ENCODE measurements at regions not wholly inside any gene's neighbourhood (a gene's known extent, or its start where the extent isn't known, plus 50 kb on each side); places are given as distances from the start of the nearest gene placed in this dataset.

DNA sequence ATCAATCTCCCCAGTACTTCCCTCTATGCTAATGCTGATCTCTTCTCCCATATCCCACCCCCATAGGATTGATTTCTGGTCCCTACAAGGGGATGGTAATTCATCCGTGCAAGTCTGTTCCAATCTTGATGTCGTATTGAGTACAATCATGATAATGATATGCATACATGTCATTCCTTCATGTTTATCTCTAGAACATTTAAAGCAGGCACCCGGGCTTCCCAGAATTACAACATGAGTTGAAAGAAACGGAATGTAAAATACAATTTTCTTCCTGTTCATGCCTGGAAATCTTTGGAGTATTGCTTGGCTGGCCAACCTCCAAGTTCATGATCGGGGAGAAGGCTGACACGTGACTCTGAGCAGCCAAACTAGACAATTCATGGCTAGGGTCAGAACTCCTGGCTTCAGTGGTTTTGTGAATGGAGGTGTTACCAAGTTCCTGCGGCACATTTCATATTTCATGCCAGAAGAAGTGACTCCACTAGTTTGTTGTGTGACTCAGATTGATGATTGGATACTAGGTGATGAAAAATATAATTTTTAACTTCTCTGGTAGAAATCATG, 66.6 kb downstream of the C9orf152 start:
- TF ChIP-seq, protein P1, sequence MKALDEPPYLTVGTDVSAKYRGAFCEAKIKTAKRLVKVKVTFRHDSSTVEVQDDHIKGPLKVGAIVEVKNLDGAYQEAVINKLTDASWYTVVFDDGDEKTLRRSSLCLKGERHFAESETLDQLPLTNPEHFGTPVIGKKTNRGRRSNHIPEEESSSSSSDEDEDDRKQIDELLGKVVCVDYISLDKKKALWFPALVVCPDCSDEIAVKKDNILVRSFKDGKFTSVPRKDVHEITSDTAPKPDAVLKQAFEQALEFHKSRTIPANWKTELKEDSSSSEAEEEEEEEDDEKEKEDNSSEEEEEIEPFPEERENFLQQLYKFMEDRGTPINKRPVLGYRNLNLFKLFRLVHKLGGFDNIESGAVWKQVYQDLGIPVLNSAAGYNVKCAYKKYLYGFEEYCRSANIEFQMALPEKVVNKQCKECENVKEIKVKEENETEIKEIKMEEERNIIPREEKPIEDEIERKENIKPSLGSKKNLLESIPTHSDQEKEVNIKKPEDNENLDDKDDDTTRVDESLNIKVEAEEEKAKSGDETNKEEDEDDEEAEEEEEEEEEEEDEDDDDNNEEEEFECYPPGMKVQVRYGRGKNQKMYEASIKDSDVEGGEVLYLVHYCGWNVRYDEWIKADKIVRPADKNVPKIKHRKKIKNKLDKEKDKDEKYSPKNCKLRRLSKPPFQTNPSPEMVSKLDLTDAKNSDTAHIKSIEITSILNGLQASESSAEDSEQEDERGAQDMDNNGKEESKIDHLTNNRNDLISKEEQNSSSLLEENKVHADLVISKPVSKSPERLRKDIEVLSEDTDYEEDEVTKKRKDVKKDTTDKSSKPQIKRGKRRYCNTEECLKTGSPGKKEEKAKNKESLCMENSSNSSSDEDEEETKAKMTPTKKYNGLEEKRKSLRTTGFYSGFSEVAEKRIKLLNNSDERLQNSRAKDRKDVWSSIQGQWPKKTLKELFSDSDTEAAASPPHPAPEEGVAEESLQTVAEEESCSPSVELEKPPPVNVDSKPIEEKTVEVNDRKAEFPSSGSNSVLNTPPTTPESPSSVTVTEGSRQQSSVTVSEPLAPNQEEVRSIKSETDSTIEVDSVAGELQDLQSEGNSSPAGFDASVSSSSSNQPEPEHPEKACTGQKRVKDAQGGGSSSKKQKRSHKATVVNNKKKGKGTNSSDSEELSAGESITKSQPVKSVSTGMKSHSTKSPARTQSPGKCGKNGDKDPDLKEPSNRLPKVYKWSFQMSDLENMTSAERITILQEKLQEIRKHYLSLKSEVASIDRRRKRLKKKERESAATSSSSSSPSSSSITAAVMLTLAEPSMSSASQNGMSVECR (CRISPR knock-in tag; IDR thresholded peaks at IDR 0.05; ENCODE audit: borderline replicate concordance) = no peak
- TF ChIP-seq MYBL2 (CRISPR knock-in tag; IDR thresholded peaks at IDR 0.05) (no peak), FOXJ3 (CRISPR knock-in tag; IDR thresholded peaks at IDR 0.05; ENCODE audit: borderline replicate concordance) (no peak), ZNF671 (CRISPR knock-in tag; IDR thresholded peaks at IDR 0.05) (no peak), NR3C1 (CRISPR knock-in tag; conservative IDR thresholded peaks at IDR 0.05; ENCODE audit: low read depth) (no peak), EMX1 (CRISPR knock-in tag; IDR thresholded peaks at IDR 0.05) (no peak)
- TF ChIP-seq, protein P2, sequence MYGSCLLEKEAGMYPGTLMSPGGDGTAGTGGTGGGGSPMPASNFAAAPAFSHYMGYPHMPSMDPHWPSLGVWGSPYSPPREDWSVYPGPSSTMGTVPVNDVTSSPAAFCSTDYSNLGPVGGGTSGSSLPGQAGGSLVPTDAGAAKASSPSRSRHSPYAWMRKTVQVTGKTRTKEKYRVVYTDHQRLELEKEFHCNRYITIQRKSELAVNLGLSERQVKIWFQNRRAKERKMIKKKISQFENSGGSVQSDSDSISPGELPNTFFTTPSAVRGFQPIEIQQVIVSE (CRISPR knock-in tag; IDR thresholded peaks at IDR 0.05; ENCODE audit: borderline replicate concordance) = no peak
- TF ChIP-seq, protein P3, sequence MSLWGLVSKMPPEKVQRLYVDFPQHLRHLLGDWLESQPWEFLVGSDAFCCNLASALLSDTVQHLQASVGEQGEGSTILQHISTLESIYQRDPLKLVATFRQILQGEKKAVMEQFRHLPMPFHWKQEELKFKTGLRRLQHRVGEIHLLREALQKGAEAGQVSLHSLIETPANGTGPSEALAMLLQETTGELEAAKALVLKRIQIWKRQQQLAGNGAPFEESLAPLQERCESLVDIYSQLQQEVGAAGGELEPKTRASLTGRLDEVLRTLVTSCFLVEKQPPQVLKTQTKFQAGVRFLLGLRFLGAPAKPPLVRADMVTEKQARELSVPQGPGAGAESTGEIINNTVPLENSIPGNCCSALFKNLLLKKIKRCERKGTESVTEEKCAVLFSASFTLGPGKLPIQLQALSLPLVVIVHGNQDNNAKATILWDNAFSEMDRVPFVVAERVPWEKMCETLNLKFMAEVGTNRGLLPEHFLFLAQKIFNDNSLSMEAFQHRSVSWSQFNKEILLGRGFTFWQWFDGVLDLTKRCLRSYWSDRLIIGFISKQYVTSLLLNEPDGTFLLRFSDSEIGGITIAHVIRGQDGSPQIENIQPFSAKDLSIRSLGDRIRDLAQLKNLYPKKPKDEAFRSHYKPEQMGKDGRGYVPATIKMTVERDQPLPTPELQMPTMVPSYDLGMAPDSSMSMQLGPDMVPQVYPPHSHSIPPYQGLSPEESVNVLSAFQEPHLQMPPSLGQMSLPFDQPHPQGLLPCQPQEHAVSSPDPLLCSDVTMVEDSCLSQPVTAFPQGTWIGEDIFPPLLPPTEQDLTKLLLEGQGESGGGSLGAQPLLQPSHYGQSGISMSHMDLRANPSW (CRISPR knock-in tag; conservative IDR thresholded peaks at IDR 0.05; ENCODE audit: low read depth) = no peak
- TF ChIP-seq, protein P4, sequence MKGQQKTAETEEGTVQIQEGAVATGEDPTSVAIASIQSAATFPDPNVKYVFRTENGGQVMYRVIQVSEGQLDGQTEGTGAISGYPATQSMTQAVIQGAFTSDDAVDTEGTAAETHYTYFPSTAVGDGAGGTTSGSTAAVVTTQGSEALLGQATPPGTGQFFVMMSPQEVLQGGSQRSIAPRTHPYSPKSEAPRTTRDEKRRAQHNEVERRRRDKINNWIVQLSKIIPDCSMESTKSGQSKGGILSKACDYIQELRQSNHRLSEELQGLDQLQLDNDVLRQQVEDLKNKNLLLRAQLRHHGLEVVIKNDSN (CRISPR knock-in tag; IDR thresholded peaks at IDR 0.05) = no peak
- TF ChIP-seq, protein P5, sequence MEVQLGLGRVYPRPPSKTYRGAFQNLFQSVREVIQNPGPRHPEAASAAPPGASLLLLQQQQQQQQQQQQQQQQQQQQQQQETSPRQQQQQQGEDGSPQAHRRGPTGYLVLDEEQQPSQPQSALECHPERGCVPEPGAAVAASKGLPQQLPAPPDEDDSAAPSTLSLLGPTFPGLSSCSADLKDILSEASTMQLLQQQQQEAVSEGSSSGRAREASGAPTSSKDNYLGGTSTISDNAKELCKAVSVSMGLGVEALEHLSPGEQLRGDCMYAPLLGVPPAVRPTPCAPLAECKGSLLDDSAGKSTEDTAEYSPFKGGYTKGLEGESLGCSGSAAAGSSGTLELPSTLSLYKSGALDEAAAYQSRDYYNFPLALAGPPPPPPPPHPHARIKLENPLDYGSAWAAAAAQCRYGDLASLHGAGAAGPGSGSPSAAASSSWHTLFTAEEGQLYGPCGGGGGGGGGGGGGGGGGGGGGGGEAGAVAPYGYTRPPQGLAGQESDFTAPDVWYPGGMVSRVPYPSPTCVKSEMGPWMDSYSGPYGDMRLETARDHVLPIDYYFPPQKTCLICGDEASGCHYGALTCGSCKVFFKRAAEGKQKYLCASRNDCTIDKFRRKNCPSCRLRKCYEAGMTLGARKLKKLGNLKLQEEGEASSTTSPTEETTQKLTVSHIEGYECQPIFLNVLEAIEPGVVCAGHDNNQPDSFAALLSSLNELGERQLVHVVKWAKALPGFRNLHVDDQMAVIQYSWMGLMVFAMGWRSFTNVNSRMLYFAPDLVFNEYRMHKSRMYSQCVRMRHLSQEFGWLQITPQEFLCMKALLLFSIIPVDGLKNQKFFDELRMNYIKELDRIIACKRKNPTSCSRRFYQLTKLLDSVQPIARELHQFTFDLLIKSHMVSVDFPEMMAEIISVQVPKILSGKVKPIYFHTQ (CRISPR knock-in tag; IDR thresholded peaks at IDR 0.05) = no peak
- TF ChIP-seq, protein P6, sequence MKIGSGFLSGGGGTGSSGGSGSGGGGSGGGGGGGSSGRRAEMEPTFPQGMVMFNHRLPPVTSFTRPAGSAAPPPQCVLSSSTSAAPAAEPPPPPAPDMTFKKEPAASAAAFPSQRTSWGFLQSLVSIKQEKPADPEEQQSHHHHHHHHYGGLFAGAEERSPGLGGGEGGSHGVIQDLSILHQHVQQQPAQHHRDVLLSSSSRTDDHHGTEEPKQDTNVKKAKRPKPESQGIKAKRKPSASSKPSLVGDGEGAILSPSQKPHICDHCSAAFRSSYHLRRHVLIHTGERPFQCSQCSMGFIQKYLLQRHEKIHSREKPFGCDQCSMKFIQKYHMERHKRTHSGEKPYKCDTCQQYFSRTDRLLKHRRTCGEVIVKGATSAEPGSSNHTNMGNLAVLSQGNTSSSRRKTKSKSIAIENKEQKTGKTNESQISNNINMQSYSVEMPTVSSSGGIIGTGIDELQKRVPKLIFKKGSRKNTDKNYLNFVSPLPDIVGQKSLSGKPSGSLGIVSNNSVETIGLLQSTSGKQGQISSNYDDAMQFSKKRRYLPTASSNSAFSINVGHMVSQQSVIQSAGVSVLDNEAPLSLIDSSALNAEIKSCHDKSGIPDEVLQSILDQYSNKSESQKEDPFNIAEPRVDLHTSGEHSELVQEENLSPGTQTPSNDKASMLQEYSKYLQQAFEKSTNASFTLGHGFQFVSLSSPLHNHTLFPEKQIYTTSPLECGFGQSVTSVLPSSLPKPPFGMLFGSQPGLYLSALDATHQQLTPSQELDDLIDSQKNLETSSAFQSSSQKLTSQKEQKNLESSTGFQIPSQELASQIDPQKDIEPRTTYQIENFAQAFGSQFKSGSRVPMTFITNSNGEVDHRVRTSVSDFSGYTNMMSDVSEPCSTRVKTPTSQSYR (CRISPR knock-in tag; IDR thresholded peaks at IDR 0.05) = no peak
- no peak overlapping the region for H3K27ac Mint-ChIP-seq
- peaks cover 17% of the 10 kb centered on the region for H3K4me1 Mint-ChIP-seq
- no peak for DNase-seq (ENCODE audit: low spot score)
- no peak overlapping the region for H3K4me3 Mint-ChIP-seq
- H3K9me3 Mint-ChIP-seq = no peaks in the 10 kb centered on the region
- H3K27me3 Mint-ChIP-seq (ENCODE audit: low read depth) = no peaks in the 10 kb centered on the region
- ATAC-seq = no peak
- ChIA-PET POLR2A (no interaction called here), CTCF (interaction anchor here (2.1 kb wide), 1 partner anchor 238 kb away, joined by 27 read pairs; no protein-coding TSS in a partner anchor)
- H3K36me3 Mint-ChIP-seq = peaks cover 40% of the 10 kb centered on the region

Measured in WTC11 (cell line).